Liver (tissue), 3 donors: ENCODE measurements at regions not wholly inside any gene's neighbourhood (a gene's known extent, or its start where the extent isn't known, plus 50 kb on each side); places are given as distances from the start of the nearest gene placed in this dataset.

Experiments
- GABPA ChIP-seq, 2 donors: IDR thresholded peaks in 1 of 2; conservative IDR thresholded peaks in 1 of 2; 2 replicates each; pipeline ENCODE4 v1.6.1; 2016; ENCODE audit warnings: antibody characterized with exemption in 2 of 2, mild to moderate bottlenecking in 1 of 2, moderate library complexity in 1 of 2
- HNF4A ChIP-seq, 2 donors: conservative IDR thresholded peaks; 2 replicates each; pipeline ENCODE4 v1.6.1; 2016; ENCODE audit warnings: antibody characterized with exemption in 2 of 2, mild to moderate bottlenecking in 2 of 2
- JUND ChIP-seq, 2 donors: IDR thresholded peaks; 2 replicates each; pipeline ENCODE4 v1.6.1; 2016; ENCODE audit warnings: antibody characterized with exemption in 2 of 2
- RAD21 ChIP-seq, 2 donors: IDR thresholded peaks; 2 replicates each; pipeline ENCODE4 v1.6.1; 2016; ENCODE audit warnings: antibody characterized with exemption in 2 of 2, mild to moderate bottlenecking in 2 of 2
- SP1 ChIP-seq: IDR thresholded peaks from 2 replicates; pipeline ENCODE4 v1.6.1; 2018; ENCODE audit warnings: antibody characterized with exemption, mild to moderate bottlenecking
- TF ChIP-seq, protein P1 (sequence below): fragments of 150-350 bp; IDR thresholded peaks from 2 replicates; pipeline ENCODE4 v1.5.1; 2017; ENCODE audit warnings: improper control_type of control experiment, low read depth, low read length; ENCODE audit not compliant: missing input control
- TF ChIP-seq, protein P2 (sequence below): IDR thresholded peaks from 2 replicates; pipeline ENCODE4 v1.6.1; 2016; ENCODE audit warnings: antibody characterized with exemption, mild to moderate bottlenecking
- TF ChIP-seq, protein P3 (sequence below): IDR thresholded peaks from 2 replicates; pipeline ENCODE4 v1.6.1; 2016; ENCODE audit warnings: antibody characterized with exemption
- TF ChIP-seq, protein P4 (sequence below): IDR thresholded peaks from 2 replicates; pipeline ENCODE4 v1.6.1; 2016; ENCODE audit warnings: antibody characterized with exemption
- donor health status: healthy.
- donor health status: healthy.

DNA sequence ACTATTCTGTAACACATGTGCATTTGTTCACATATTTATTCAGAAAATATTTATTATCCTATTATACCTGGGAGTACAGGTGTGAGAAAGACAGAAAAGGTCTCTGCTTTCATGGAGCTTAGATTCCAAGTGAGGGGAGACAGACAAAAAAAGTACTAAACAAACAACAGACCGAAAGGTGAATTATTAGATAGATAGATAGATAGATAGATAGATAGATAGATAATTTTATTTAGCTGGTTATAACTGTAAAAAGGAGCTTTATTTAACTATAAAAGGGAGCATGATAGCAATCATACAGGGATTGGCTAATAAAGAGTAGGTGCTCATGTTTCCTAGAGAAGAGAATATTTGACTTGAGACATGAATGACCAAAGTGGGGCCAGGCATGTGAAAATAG is 119.4 kb downstream of the TNFSF18 start:
- TF ChIP-seq, protein P1, sequence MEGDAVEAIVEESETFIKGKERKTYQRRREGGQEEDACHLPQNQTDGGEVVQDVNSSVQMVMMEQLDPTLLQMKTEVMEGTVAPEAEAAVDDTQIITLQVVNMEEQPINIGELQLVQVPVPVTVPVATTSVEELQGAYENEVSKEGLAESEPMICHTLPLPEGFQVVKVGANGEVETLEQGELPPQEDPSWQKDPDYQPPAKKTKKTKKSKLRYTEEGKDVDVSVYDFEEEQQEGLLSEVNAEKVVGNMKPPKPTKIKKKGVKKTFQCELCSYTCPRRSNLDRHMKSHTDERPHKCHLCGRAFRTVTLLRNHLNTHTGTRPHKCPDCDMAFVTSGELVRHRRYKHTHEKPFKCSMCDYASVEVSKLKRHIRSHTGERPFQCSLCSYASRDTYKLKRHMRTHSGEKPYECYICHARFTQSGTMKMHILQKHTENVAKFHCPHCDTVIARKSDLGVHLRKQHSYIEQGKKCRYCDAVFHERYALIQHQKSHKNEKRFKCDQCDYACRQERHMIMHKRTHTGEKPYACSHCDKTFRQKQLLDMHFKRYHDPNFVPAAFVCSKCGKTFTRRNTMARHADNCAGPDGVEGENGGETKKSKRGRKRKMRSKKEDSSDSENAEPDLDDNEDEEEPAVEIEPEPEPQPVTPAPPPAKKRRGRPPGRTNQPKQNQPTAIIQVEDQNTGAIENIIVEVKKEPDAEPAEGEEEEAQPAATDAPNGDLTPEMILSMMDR, result no peak
- TF ChIP-seq HNF4A (conservative IDR thresholded peaks at IDR 0.05), result no peak
- TF ChIP-seq SP1, result no peak
- TF ChIP-seq, protein P2, sequence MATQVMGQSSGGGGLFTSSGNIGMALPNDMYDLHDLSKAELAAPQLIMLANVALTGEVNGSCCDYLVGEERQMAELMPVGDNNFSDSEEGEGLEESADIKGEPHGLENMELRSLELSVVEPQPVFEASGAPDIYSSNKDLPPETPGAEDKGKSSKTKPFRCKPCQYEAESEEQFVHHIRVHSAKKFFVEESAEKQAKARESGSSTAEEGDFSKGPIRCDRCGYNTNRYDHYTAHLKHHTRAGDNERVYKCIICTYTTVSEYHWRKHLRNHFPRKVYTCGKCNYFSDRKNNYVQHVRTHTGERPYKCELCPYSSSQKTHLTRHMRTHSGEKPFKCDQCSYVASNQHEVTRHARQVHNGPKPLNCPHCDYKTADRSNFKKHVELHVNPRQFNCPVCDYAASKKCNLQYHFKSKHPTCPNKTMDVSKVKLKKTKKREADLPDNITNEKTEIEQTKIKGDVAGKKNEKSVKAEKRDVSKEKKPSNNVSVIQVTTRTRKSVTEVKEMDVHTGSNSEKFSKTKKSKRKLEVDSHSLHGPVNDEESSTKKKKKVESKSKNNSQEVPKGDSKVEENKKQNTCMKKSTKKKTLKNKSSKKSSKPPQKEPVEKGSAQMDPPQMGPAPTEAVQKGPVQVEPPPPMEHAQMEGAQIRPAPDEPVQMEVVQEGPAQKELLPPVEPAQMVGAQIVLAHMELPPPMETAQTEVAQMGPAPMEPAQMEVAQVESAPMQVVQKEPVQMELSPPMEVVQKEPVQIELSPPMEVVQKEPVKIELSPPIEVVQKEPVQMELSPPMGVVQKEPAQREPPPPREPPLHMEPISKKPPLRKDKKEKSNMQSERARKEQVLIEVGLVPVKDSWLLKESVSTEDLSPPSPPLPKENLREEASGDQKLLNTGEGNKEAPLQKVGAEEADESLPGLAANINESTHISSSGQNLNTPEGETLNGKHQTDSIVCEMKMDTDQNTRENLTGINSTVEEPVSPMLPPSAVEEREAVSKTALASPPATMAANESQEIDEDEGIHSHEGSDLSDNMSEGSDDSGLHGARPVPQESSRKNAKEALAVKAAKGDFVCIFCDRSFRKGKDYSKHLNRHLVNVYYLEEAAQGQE, result no peak
- TF ChIP-seq RAD21 (IDR thresholded peaks at IDR 0.05), result no peak
- TF ChIP-seq, protein P3, sequence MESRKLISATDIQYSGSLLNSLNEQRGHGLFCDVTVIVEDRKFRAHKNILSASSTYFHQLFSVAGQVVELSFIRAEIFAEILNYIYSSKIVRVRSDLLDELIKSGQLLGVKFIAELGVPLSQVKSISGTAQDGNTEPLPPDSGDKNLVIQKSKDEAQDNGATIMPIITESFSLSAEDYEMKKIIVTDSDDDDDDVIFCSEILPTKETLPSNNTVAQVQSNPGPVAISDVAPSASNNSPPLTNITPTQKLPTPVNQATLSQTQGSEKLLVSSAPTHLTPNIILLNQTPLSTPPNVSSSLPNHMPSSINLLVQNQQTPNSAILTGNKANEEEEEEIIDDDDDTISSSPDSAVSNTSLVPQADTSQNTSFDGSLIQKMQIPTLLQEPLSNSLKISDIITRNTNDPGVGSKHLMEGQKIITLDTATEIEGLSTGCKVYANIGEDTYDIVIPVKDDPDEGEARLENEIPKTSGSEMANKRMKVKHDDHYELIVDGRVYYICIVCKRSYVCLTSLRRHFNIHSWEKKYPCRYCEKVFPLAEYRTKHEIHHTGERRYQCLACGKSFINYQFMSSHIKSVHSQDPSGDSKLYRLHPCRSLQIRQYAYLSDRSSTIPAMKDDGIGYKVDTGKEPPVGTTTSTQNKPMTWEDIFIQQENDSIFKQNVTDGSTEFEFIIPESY, result no peak
- TF ChIP-seq GABPA (IDR thresholded peaks at IDR 0.05 in 1 of 2, conservative IDR thresholded peaks at IDR 0.05 in 1 of 2), result no peak
- TF ChIP-seq, protein P4, sequence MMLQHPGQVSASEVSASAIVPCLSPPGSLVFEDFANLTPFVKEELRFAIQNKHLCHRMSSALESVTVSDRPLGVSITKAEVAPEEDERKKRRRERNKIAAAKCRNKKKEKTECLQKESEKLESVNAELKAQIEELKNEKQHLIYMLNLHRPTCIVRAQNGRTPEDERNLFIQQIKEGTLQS, result no peak
- TF ChIP-seq JUND (IDR thresholded peaks at IDR 0.05), result no peak
